GM12865 (cell line): ENCODE measurements at regions not wholly inside any gene's neighbourhood (a gene's known extent, or its start where the extent isn't known, plus 50 kb on each side); places are given as distances from the start of the nearest gene placed in this dataset.
A peak's percentile ranks its signal among the peaks of the same experiment; 100 is the strongest.

ENCODE experiments used
- DNase-seq: peaks from one replicate; pipeline ENCODE4 v3.0.0; 2010; ENCODE audit warnings: low read depth
- H3K4me3 ChIP-seq: 2 replicates; pipeline ENCODE4 v1.5.1; 2011; ENCODE audit warnings: mild to moderate bottlenecking, low read depth, low read length, control low read depth
- TF ChIP-seq, protein P1 (sequence below): IDR thresholded peaks from 2 replicates; pipeline ENCODE4 v1.5.1; 2011; ENCODE audit warnings: low read length, control low read depth, low read depth, inconsistent platforms; ENCODE audit not compliant: insufficient read depth; ENCODE audit errors: missing control alignments

DNA sequence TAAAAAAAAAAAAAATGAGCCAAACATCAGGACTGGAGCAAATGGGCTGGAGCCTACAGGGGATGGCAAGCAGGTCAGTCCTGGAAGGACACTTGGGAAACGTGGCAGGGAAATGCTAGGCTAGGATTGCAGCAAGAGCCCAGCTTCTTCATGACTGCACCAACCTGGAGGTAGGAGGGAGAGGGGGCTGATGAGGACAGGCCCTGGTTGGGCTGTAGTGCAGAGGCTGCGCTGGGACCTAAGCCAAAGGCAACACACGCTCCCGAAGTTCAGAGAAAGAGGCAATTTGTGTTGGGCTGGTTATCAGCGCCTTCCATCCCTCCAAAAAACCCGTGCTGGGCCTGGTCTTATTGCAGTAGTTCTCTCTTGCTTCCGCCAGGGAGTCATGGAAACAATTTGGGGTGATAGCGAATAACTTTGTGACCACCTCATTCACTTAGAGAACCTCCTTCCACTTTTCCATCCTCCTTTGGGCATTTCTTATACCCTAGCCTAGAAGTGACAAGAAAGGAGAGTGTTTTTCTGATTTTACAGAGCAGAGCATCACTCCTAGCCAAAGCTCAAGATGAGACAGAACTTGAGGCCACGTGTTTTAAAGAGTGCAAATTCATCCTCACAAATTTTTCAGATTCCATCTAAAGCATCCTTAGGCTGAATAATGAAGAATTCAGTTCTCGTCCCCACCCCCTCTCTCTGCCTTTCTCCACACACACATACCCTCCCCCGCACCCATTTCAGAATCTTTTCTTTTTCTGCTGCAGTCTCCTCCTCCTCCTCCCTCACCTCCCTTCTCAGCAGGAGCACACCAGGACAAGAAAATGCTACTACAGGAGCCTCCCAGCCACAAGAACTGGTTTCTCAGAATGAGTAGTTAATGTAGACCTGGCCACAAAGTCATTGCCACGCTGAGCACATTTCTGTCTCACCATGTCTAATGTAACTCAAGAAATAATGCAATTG, 61.3 kb upstream of the CALM2 start:
- H3K4me3 ChIP-seq: no peak overlapping the region
- peak; percentile 21 for DNase-seq
- TF ChIP-seq, protein P1, sequence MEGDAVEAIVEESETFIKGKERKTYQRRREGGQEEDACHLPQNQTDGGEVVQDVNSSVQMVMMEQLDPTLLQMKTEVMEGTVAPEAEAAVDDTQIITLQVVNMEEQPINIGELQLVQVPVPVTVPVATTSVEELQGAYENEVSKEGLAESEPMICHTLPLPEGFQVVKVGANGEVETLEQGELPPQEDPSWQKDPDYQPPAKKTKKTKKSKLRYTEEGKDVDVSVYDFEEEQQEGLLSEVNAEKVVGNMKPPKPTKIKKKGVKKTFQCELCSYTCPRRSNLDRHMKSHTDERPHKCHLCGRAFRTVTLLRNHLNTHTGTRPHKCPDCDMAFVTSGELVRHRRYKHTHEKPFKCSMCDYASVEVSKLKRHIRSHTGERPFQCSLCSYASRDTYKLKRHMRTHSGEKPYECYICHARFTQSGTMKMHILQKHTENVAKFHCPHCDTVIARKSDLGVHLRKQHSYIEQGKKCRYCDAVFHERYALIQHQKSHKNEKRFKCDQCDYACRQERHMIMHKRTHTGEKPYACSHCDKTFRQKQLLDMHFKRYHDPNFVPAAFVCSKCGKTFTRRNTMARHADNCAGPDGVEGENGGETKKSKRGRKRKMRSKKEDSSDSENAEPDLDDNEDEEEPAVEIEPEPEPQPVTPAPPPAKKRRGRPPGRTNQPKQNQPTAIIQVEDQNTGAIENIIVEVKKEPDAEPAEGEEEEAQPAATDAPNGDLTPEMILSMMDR: no peak

DNA sequence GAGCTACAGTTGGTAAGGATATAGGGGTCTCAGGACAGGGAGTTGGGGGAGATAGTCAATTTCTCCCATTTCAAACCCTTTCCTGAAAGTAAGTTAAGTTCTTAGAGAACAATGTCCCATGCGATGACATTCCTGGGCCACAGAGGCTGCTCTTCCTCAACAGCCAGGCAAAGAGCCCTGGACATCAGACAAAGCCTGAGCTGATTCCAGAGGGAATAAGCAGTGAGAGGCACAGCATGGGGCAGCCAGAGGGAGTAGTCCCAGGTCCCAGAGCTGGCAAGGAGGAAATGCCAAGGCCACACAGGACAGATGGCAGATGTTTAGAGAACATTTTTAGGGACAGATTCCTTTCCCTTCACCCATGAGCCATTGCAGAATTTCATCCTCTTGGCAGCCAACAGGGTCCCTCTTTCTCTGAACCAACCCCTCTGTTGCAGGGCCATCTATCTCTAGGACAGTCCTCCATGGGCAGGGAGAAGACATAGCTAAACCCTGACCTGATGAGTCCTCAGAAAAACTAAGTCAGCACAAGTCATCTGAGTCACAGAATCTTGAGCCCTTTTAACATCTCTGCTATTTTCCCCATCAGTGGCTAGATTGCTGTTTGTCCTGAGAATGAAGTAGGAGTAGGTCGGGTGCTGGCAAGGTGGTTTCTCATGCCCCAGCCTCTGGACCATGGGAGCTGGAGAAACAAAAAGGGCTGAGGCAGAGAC, 60.3 kb upstream of the CALM2 start:
- DNase-seq: no peak
- H3K4me3 ChIP-seq: no peak overlapping the region
- TF ChIP-seq, protein P1: no peak

DNA sequence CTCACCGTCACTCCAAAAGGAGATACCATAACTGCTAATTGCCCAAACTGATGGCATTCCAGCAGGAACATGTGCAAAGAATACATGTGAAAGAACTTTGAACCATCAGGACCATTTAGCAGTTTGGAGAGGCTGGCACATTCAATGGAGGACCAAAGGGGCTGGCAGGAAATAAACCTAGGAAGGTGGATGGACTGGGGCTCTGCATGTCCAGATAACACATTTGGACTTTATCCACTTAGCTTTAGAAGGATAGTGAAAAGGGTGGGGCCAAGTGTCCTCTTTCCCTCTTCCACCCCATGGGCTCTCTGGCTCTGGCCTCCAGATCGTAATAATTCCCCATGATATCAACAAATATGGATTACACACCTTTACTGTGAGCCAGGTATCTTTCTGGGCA, 58.8 kb upstream of the CALM2 start:
- no peak overlapping the region for H3K4me3 ChIP-seq
- DNase-seq: no peak
- TF ChIP-seq, protein P1: no peak

DNA sequence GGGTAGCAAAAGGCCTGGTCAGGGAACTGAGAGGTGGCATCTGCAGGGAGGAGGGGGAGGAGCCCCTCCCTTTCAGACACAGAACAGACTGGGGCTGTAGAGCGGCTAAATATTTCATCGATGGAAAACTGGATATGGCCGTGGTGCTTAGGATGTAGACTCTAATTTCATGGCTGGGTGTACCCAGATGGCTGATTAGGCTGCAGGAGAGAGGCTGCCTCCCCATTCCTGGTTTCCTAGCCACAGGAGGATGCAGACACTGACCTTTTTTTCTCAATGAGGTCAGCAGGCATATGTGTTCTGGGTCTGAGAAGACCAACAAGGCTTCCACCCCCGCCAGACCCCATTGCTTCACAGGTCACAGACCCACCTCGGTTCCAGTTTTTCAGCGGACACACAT, 58.1 kb upstream of the CALM2 start:
- no peak for DNase-seq
- TF ChIP-seq, protein P1: no peak
- H3K4me3 ChIP-seq: no peak overlapping the region

DNA sequence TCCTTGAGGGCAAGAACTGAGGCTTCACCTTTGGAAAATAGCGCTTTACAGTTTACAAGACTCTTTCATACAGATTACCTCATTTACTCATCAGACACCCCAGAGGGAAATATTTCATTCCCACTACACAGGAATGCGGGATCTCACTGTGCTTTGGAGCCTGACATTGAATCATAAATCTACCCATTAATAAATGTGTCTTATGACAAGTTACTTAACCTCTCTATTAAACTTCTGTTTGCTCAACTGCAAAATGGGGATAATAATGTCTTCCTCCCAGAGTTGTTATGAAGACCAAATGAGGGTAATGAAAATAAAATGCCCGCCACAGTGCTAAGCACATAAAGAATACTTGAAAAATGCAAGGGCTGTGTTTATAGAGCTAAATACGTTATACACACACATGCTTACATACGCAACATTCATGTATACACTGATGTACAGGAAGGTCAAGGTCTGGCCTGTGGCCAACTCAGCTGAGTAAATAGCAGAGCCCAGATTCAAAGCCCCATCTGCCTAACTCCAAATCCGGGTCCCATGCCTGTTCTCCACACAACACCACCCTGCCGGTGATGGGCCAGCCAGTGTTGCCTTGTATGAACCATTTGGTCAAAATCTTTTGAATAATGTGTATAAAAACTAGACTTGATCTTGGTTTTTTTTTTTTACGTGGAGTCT, 56.6 kb upstream of the CALM2 start:
- DNase-seq: no peak
- TF ChIP-seq, protein P1: no peak
- H3K4me3 ChIP-seq: no peak overlapping the region

DNA sequence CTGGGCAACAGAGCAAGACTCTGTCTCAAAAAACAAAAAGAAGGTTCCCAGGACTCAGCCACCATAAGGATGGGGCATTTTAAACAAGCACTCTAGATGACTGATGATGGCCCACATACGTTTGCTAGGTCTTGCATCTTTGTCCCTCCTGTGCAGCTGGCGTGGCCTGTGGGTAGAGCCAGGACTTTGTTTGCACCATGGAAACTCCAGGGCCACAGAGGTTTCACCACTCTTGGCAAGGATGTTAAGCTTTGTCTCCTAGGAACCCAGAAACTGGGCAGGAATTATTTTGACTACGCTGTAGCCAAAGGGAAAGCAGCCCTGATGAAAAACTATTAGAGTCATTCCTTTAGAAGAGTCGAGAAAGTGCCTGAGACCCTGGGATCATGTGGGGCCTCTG, 54.1 kb upstream of the CALM2 start:
- TF ChIP-seq, protein P1: no peak
- DNase-seq: no peak

More for the DNA sequence above, 54.1 kb upstream of the CALM2 start:
- H3K4me3 ChIP-seq: no peak overlapping the region
